GM23248 (cell line): ENCODE measurements at regions not wholly inside any gene's neighbourhood (a gene's known extent, or its start where the extent isn't known, plus 50 kb on each side); places are given as distances from the start of the nearest gene placed in this dataset.
"Not testable (repeated sequence)": the region's sequence is repeated elsewhere in the genome, so short reads cannot be mapped to it uniquely, and the experiment has no call there.

Experiments used
- DNase-seq: peaks from one replicate; pipeline ENCODE4 v3.0.0-alpha.2; 2015
- H2AFZ ChIP-seq: fragments of 200-600 bp; sonication (generic); 2 replicates; pipeline ENCODE4 v1.6.1; 2016; ENCODE audit warnings: antibody characterized with exemption
- H3F3A ChIP-seq: fragments of 200-600 bp; sonication (generic); 2 replicates; pipeline ENCODE4 v1.6.1; 2016; ENCODE audit warnings: mild to moderate bottlenecking, antibody characterized with exemption, mixed run types; ENCODE audit not compliant: insufficient read depth
- H3K27ac ChIP-seq: fragments of 200-600 bp; sonication (generic); 2 replicates; pipeline ENCODE4 v1.5.1; 2016; ENCODE audit warnings: mild to moderate bottlenecking
- H3K27me3 ChIP-seq: fragments of 200-600 bp; sonication (generic); replicated peaks from 2 replicates; pipeline ENCODE4 v1.6.1; 2016; ENCODE audit warnings: mild to moderate bottlenecking; ENCODE audit not compliant: insufficient read depth
- H3K36me3 ChIP-seq: fragments of 200-600 bp; sonication (generic); 2 replicates; pipeline ENCODE4 v1.6.1; 2016; ENCODE audit warnings: low read depth, mild to moderate bottlenecking
- H3K4me1 ChIP-seq: fragments of 200-600 bp; sonication (generic); 2 replicates; pipeline ENCODE4 v1.6.1; 2016; ENCODE audit warnings: mild to moderate bottlenecking; ENCODE audit not compliant: insufficient read depth
- H3K4me2 ChIP-seq: fragments of 200-600 bp; sonication (generic); one replicate; pipeline ENCODE4 v1.6.1; 2016; ENCODE audit warnings: mild to moderate bottlenecking; ENCODE audit not compliant: unreplicated experiment
- H3K4me3 ChIP-seq: fragments of 200-600 bp; sonication (generic); 2 replicates; pipeline ENCODE4 v1.5.1; 2016; ENCODE audit warnings: mild to moderate bottlenecking
- H3K79me2 ChIP-seq: fragments of 200-600 bp; sonication (generic); 2 replicates; pipeline ENCODE4 v1.6.1; 2016; ENCODE audit warnings: mild to moderate bottlenecking; ENCODE audit not compliant: insufficient read depth
- H3K9ac ChIP-seq: fragments of 200-600 bp; sonication (generic); 2 replicates; pipeline ENCODE4 v1.6.1; 2016; ENCODE audit warnings: mild to moderate bottlenecking
- H3K9me2 ChIP-seq: fragments of 200-600 bp; sonication (generic); 2 replicates; pipeline ENCODE4 v1.6.1; 2016; ENCODE audit warnings: mixed run types, mild to moderate bottlenecking, moderate library complexity; ENCODE audit not compliant: insufficient read depth
- H3K9me3 ChIP-seq: fragments of 200-600 bp; sonication (generic); one replicate; pipeline ENCODE4 v1.6.1; 2017; ENCODE audit warnings: low read depth
- H4K20me1 ChIP-seq: fragments of 200-600 bp; sonication (generic); 2 replicates; pipeline ENCODE4 v1.6.0; 2016; ENCODE audit not compliant: insufficient read depth
- EZH2 ChIP-seq: fragments of 200-600 bp; sonication (generic); IDR thresholded peaks from 2 replicates; pipeline ENCODE4 v1.6.1; 2018; ENCODE audit warnings: antibody characterized with exemption, mild to moderate bottlenecking; ENCODE audit not compliant: insufficient read depth, poor library complexity, severe bottlenecking
- EZH2phosphoT487 ChIP-seq: fragments of 200-600 bp; sonication (generic); IDR thresholded peaks from 2 replicates; pipeline ENCODE4 v1.6.1; 2018; ENCODE audit warnings: antibody characterized with exemption, moderate library complexity, mild to moderate bottlenecking, low read depth; ENCODE audit not compliant: insufficient read depth
- WGBS, 2 experiments: methylation state at CpG; one replicate each; pipeline ENCODE4 v1.1.6; 2015 to 2017; ENCODE audit warnings: low lambda C conversion rate in 2 of 2, low coverage in 1 of 2; ENCODE audit errors: missing lambda C conversion rate in 2 of 2; 5-methylcytosine and 5-hydroxymethylcytosine counted together
- in situ Hi-C: fragments of 300-500 bp; cut with MboI; formaldehyde crosslinking; loops from 2 replicates; pipeline ENCODE4 v1.15.0; 2020

DNA sequence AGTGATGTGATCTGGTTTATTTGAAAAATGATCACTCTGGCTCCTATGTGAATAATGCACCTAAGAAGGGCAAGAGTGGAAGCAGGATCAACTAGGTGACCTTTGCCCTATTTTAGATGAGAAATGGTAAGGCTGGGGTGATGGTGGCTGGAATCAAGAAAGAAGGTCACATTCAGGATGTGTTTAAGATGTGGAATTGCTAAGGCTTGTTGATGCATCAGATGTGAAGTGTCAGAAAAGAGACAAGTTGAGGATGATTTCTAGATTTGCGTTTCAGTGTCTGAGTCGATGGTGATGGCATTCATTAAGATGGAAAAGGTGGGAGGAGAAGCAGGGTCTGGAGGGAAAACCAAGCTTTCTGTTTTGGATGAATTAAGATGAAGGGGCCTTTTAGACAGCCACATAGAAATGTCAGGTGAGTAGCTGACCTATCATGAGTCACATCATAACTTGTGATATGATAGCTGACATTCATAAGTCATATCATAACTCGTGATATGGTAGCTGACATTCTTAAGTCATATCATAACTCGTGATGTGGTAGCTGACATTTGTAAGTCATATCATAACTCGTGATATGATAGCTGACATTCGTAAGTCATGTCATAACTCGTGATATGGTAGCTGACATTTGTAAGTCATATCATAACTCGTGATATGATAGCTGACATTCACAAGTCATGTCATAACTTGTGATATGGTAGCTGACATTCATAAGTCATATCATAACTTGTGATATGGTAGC lies 101.2 kb upstream of the SEC11C start:
- no peak overlapping the region for H2AFZ ChIP-seq
- in situ Hi-C loops: no loop called here
- H3K4me3 ChIP-seq: no peak overlapping the region
- H3K79me2 ChIP-seq: no peaks in the 10 kb centered on the region
- H3K9me2 ChIP-seq: no peaks in the 10 kb centered on the region
- peaks cover 14% of the 10 kb centered on the region for H3F3A ChIP-seq
- TF ChIP-seq EZH2: no peak
- no peak for TF ChIP-seq EZH2phosphoT487
- H3K9ac ChIP-seq: no peak overlapping the region
- no peaks in the 10 kb centered on the region for H3K9me3 ChIP-seq
- H3K4me2 ChIP-seq: no peak overlapping the region
- WGBS, 2 experiments: 82 to 85% methylated on average over 8 of the region's 8 CpGs
- no peak overlapping the region for H3K27ac ChIP-seq
- H4K20me1 ChIP-seq: no peaks in the 10 kb centered on the region
- no peak for DNase-seq
- peaks cover 9% of the 10 kb centered on the region for H3K4me1 ChIP-seq
- H3K36me3 ChIP-seq: no peaks in the 10 kb centered on the region
- H3K27me3 ChIP-seq: no peaks in the 10 kb centered on the region

DNA sequence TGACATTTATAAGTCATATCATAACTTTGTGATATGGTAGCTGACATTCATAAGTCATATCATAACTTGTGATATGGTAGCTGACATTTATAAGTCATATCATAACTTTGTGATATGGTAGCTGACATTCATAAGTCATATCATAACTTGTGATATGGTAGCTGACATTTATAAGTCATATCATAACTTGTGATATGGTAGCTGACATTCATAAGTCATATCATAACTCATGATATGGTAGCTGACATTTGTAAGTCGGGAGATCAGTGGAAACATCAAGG lies 100.7 kb upstream of the SEC11C start:
- WGBS, 2 experiments: 84 to 96% methylated on average over 1 of the region's 1 CpG
- H3K79me2 ChIP-seq, H3K4me1 ChIP-seq, H3K4me3 ChIP-seq, H3K9me3 ChIP-seq, H3K9me2 ChIP-seq, H4K20me1 ChIP-seq, H3K4me2 ChIP-seq, H3K36me3 ChIP-seq, in situ Hi-C loops, H3K27me3 ChIP-seq, H2AFZ ChIP-seq, H3K27ac ChIP-seq, DNase-seq, H3K9ac ChIP-seq: not testable (repeated sequence)
- H3F3A ChIP-seq: peaks cover 14% of the 10 kb centered on the region

DNA sequence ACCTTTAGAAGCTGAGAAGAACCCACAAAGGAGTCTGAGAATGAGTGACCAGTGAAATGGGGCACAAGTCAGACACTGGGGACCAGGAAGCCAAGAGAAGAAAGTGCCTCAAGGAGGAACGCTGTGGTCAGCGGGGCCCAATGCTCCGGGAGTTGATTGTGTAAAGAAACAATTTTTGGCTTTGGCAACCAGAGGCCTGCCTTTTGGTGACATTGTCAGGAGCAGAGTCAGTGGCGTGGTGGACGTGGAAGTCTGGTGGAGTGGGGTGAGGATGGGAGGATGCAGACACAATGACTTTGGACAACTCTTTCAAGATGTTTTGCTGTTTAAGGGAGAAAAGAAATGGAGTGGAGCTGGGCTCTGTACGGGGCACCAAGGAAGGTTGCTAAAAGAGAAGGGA lies 100.2 kb upstream of the SEC11C start:
- in situ Hi-C loops: no loop called here
- 92 to 94% methylated on average over 6 of the region's 6 CpGs for WGBS, 2 experiments
- DNase-seq: no peak

GRCh38 chr18:59040770-59041148 lies 98.9 kb upstream of the SEC11C start:
- no peak overlapping the region for H3K9ac ChIP-seq
- H3K79me2 ChIP-seq: no peaks in the 10 kb centered on the region
- no peaks in the 10 kb centered on the region for H3K9me2 ChIP-seq
- 77 to 81% methylated on average over 8 of the region's 8 CpGs for WGBS, 2 experiments
- no peaks in the 10 kb centered on the region for H3K9me3 ChIP-seq
- H3K4me2 ChIP-seq: no peak overlapping the region
- H2AFZ ChIP-seq: no peak overlapping the region
- no peak for TF ChIP-seq EZH2
- no peak for TF ChIP-seq EZH2phosphoT487
- in situ Hi-C loops: no loop called here
- H3K27me3 ChIP-seq: no peaks in the 10 kb centered on the region
- H3F3A ChIP-seq: peaks cover 14% of the 10 kb centered on the region
- H4K20me1 ChIP-seq: no peaks in the 10 kb centered on the region
- no peak for DNase-seq
- H3K27ac ChIP-seq: no peak overlapping the region
- H3K4me3 ChIP-seq: no peak overlapping the region
- H3K36me3 ChIP-seq: no peaks in the 10 kb centered on the region
- H3K4me1 ChIP-seq: peaks cover 9% of the 10 kb centered on the region

More for the DNA sequence above, 100.2 kb upstream of the SEC11C start:
- Histone ChIP-seq H4K20me1 (no peaks in the 10 kb centered on the region), H3K36me3 (no peaks in the 10 kb centered on the region), H3K79me2 (no peaks in the 10 kb centered on the region), H3K9me3 (no peaks in the 10 kb centered on the region), H3K9me2 (no peaks in the 10 kb centered on the region), H2AFZ (no peak overlapping the region), H3K27ac (no peak overlapping the region), H3K27me3 (no peaks in the 10 kb centered on the region), H3F3A (peaks cover 14% of the 10 kb centered on the region), H3K4me3 (no peak overlapping the region), H3K9ac (no peak overlapping the region), H3K4me1 (peaks cover 9% of the 10 kb centered on the region), H3K4me2 (no peak overlapping the region)
- TF ChIP-seq EZH2phosphoT487: no peak
- no peak for TF ChIP-seq EZH2

DNA sequence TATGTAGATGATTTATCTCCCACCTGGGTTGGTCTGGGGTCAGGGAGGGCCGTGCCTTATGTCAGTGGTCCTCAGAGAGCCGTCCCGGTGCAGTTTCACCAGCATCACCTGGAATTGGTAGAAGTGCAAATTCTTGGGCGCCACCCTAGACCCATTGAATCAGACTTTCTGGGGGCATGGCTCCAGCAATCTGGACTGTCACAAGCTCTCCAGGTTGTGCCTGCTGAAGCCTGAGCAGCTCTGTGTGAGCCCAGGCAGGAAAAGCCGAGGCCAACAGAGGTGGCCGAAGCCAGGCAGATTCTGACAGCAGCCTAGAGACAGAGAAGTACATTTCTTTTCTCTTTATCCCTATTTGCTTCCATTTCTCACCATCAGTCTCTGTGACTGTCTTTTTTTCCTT lies 98.4 kb upstream of the SEC11C start:
- Histone ChIP-seq H3K27me3 (no peaks in the 10 kb centered on the region), H3K4me3 (no peak overlapping the region), H4K20me1 (no peaks in the 10 kb centered on the region), H2AFZ (no peak overlapping the region), H3K36me3 (no peaks in the 10 kb centered on the region), H3K4me1 (peaks cover 9% of the 10 kb centered on the region), H3K79me2 (no peaks in the 10 kb centered on the region), H3K9ac (no peak overlapping the region), H3F3A (peaks cover 14% of the 10 kb centered on the region), H3K27ac (no peak overlapping the region), H3K9me3 (no peaks in the 10 kb centered on the region), H3K9me2 (no peaks in the 10 kb centered on the region), H3K4me2 (no peak overlapping the region)
- TF ChIP-seq EZH2phosphoT487 (no peak), EZH2 (no peak)
- in situ Hi-C loops: no loop called here
- no peak for DNase-seq
- WGBS, 2 experiments: 69 to 72% methylated on average over 6 of the region's 6 CpGs
